Thoracic aorta (tissue), 2 donors: ENCODE measurements at regions not wholly inside any gene's neighbourhood (a gene's known extent, or its start where the extent isn't known, plus 50 kb on each side); places are given as distances from the start of the nearest gene placed in this dataset.

Source experiments
- ATAC-seq: fragments of 150-250 bp; one replicate; pipeline ENCODE4 v1.8.0; 2017; ENCODE audit warnings: low read depth; ENCODE audit not compliant: insufficient number of reproducible peaks, low FRiP score
- DNase-seq: peaks from one replicate; pipeline ENCODE4 v3.0.0-alpha.2; 2020; ENCODE audit warnings: low spot score
- H3K27ac ChIP-seq, 2 donors: fragments of 200-600 bp; sonication (generic); 1 replicate in 1 of 2; 2 replicates in 1 of 2; pipeline ENCODE4 v1.5.1; 2016; ENCODE audit warnings: mild to moderate bottlenecking in 2 of 2, moderate library complexity in 2 of 2
- H3K27me3 ChIP-seq: fragments of 200-600 bp; sonication (generic); replicated peaks from 2 replicates; pipeline ENCODE4 v1.6.0; 2016; ENCODE audit warnings: mild to moderate bottlenecking; ENCODE audit not compliant: insufficient read depth
- H3K36me3 ChIP-seq: fragments of 200-600 bp; sonication (generic); one replicate; pipeline ENCODE4 v1.5.1; 2016
- H3K4me1 ChIP-seq, 2 donors: fragments of 200-600 bp; sonication (generic); 1 replicate in 1 of 2; 2 replicates in 1 of 2; pipeline versions ENCODE4 v1.5.1 to v1.6.0; 2016; ENCODE audit warnings: low read depth in 2 of 2, mild to moderate bottlenecking in 1 of 2; ENCODE audit not compliant: control insufficient read depth in 1 of 2
- H3K4me3 ChIP-seq: fragments of 200-600 bp; sonication (generic); 2 replicates; pipeline ENCODE4 v1.5.1; 2016; ENCODE audit warnings: mild to moderate bottlenecking
- H3K9me3 ChIP-seq: fragments of 200-600 bp; sonication (generic); 2 replicates; pipeline ENCODE4 v1.5.1; 2016
- TF ChIP-seq, protein P1 (sequence below): fragments of 200-600 bp; sonication (generic); IDR thresholded peaks from one replicate; pipeline ENCODE4 v1.5.1; 2019; ENCODE audit warnings: antibody characterized with exemption

GRCh38 chr5:125508225-125508624 lies 761.8 kb upstream of the ZNF608 start:
- no peaks in the 10 kb centered on the region for H3K36me3 ChIP-seq
- no peak overlapping the region for H3K4me3 ChIP-seq
- TF ChIP-seq, protein P1, sequence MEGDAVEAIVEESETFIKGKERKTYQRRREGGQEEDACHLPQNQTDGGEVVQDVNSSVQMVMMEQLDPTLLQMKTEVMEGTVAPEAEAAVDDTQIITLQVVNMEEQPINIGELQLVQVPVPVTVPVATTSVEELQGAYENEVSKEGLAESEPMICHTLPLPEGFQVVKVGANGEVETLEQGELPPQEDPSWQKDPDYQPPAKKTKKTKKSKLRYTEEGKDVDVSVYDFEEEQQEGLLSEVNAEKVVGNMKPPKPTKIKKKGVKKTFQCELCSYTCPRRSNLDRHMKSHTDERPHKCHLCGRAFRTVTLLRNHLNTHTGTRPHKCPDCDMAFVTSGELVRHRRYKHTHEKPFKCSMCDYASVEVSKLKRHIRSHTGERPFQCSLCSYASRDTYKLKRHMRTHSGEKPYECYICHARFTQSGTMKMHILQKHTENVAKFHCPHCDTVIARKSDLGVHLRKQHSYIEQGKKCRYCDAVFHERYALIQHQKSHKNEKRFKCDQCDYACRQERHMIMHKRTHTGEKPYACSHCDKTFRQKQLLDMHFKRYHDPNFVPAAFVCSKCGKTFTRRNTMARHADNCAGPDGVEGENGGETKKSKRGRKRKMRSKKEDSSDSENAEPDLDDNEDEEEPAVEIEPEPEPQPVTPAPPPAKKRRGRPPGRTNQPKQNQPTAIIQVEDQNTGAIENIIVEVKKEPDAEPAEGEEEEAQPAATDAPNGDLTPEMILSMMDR = no peak
- H3K27ac ChIP-seq = no peak overlapping the region
- no peaks in the 10 kb centered on the region for H3K9me3 ChIP-seq
- DNase-seq (no peak), ATAC-seq (no peak)
- no peaks in the 10 kb centered on the region for H3K4me1 ChIP-seq
- no peaks in the 10 kb centered on the region for H3K27me3 ChIP-seq

GRCh38 chr5:125510651-125511050 lies 764.2 kb upstream of the ZNF608 start:
- no peak for DNase-seq
- H3K27ac ChIP-seq = no peak overlapping the region
- H3K4me3 ChIP-seq = no peak overlapping the region
- ATAC-seq = no peak
- no peaks in the 10 kb centered on the region for H3K4me1 ChIP-seq
- TF ChIP-seq, protein P1 = no peak
- H3K27me3 ChIP-seq = no peaks in the 10 kb centered on the region
- H3K36me3 ChIP-seq = no peaks in the 10 kb centered on the region
- H3K9me3 ChIP-seq = no peaks in the 10 kb centered on the region

DNA sequence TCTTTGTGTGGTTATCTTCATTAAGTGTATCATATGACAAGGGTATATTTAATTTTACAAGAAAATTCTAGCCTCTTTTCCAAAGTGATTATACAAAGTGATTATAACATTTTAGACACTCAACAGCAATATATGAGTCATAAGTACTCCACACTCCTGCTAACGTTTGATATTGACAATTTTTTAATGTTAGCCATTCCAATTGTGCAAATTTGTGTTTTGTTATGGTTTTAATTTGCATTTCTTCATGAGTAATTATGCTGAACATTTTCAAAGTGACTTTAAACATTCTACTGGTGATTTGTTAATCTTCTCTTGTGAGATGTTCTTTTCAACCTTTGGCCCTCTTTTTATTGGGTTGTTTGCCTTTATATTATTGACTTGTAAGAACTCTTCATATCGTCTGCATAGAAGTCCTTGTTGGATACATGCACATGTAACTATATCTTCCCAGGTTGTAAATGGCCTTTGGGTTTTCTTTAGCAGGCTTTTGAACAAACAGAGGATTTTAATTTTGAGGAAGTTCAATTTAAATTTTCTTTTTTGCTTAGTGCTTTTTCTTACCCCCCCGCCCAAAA lies 771.6 kb upstream of the ZNF608 start:
- Histone ChIP-seq H3K4me3 (no peak overlapping the region), H3K4me1 (no peaks in the 10 kb centered on the region), H3K9me3 (no peaks in the 10 kb centered on the region), H3K36me3 (no peaks in the 10 kb centered on the region), H3K27me3 (no peaks in the 10 kb centered on the region), H3K27ac (no peak overlapping the region)
- TF ChIP-seq, protein P1 = no peak
- no peak for ATAC-seq
- no peak for DNase-seq

DNA sequence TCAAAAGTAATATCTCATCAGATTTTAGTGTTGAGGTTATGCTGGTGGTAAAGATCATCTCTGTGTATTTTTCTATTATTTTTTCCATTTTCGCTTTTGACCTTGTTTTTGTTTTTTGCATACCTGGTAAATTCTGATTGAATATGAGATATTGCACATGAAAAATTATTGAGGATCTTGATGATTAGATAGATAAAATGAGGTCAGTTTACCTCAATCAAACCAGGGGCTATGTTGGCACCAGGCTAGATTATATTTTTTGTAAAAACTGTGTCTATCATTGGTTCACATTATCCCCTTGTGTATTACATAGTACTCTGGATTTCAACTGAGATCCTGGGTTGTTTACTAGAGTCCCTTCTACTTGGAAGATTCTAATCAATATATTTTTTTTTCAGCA lies 774.9 kb upstream of the ZNF608 start:
- no peaks in the 10 kb centered on the region for H3K9me3 ChIP-seq
- H3K4me3 ChIP-seq = no peak overlapping the region
- ATAC-seq = no peak
- no peaks in the 10 kb centered on the region for H3K27me3 ChIP-seq
- no peaks in the 10 kb centered on the region for H3K4me1 ChIP-seq
- TF ChIP-seq, protein P1 = no peak
- no peak overlapping the region for H3K27ac ChIP-seq
- H3K36me3 ChIP-seq = no peaks in the 10 kb centered on the region
- no peak for DNase-seq

DNA sequence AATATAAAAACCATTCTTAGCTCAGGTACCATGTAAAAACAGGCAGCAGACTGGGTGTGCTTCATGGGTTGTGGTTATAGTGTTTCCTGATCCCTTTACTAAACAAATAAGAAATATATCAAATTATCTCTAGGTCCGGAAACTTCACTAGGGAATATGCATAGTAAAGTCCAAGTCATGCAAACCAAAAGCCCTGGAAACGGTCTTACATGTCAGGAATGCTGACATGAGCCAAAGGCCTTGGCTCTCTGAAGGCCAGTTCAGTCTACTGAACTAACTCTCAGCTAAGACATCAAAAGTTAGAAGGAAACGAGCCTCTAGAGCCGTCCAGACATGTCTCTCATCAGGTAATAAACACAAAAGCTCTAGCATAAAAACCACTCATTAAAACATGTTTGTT lies 778.9 kb upstream of the ZNF608 start:
- no peaks in the 10 kb centered on the region for H3K9me3 ChIP-seq
- TF ChIP-seq, protein P1 = no peak
- H3K36me3 ChIP-seq = no peaks in the 10 kb centered on the region
- ATAC-seq (no peak), DNase-seq (no peak)
- H3K27ac ChIP-seq = no peak overlapping the region
- H3K27me3 ChIP-seq = no peaks in the 10 kb centered on the region
- no peak overlapping the region for H3K4me3 ChIP-seq
- H3K4me1 ChIP-seq = peaks cover 4 to 9% of the 10 kb centered on the region in 2 donors
